ENCODE measurements at regions not wholly inside any gene's neighbourhood (a gene's known extent, or its start where the extent isn't known, plus 50 kb on each side); places are given as distances from the start of the nearest gene placed in this dataset.

GRCh38 chr6:54775576-54775975 is 71.0 kb upstream of the FAM83B start:
- no peak overlapping the region for H3K27ac ChIP-seq
- intact Hi-C loops (cut with DNase I) = no loop called here
- no peak overlapping the region for H3K4me3 ChIP-seq
- no peaks in the 10 kb centered on the region for H3K9me3 ChIP-seq
- TF ChIP-seq CTCF (IDR thresholded peaks at IDR 0.05) = no peak
- DNase-seq = no peak
- no peaks in the 10 kb centered on the region for H3K4me1 ChIP-seq
- H3K27me3 ChIP-seq = no peaks in the 10 kb centered on the region
- no peaks in the 10 kb centered on the region for H3K36me3 ChIP-seq
- no peak overlapping the region for H3K9ac ChIP-seq (ENCODE audit: low read depth in 2 of 2, low read length in 2 of 2)

- H3K4me3 ChIP-seq = no peak overlapping the region
- H3K9ac ChIP-seq (ENCODE audit: low read depth in 2 of 2, low read length in 2 of 2) = no peak overlapping the region
- no peak for TF ChIP-seq CTCF (IDR thresholded peaks at IDR 0.05)
- no peak overlapping the region for H3K27ac ChIP-seq
- no peaks in the 10 kb centered on the region for H3K9me3 ChIP-seq
- no peak for DNase-seq
- intact Hi-C loops (cut with DNase I) = no loop called here
- H3K27me3 ChIP-seq = no peaks in the 10 kb centered on the region
- no peaks in the 10 kb centered on the region for H3K36me3 ChIP-seq
- H3K4me1 ChIP-seq = no peaks in the 10 kb centered on the region
These were observed 69.7 kb upstream of the FAM83B start for GRCh38 chr6:54776891-54777290.

GRCh38 chr6:54778731-54779130 is 67.8 kb upstream of the FAM83B start:
- H3K9me3 ChIP-seq = no peaks in the 10 kb centered on the region
- DNase-seq = no peak
- TF ChIP-seq CTCF (IDR thresholded peaks at IDR 0.05) = no peak
- no peak overlapping the region for H3K9ac ChIP-seq (ENCODE audit: low read depth in 2 of 2, low read length in 2 of 2)
- no peak overlapping the region for H3K4me3 ChIP-seq
- no peaks in the 10 kb centered on the region for H3K4me1 ChIP-seq
- no peaks in the 10 kb centered on the region for H3K36me3 ChIP-seq
- H3K27ac ChIP-seq = no peak overlapping the region
- intact Hi-C loops (cut with DNase I) = no loop called here
- H3K27me3 ChIP-seq = no peaks in the 10 kb centered on the region

- no peaks in the 10 kb centered on the region for H3K27me3 ChIP-seq
- no peak overlapping the region for H3K27ac ChIP-seq
- DNase-seq = no peak
- intact Hi-C loops (cut with DNase I) = no loop called here
- no peak overlapping the region for H3K9ac ChIP-seq (ENCODE audit: low read depth in 2 of 2, low read length in 2 of 2)
- H3K4me1 ChIP-seq = no peaks in the 10 kb centered on the region
- H3K36me3 ChIP-seq = no peaks in the 10 kb centered on the region
- no peaks in the 10 kb centered on the region for H3K9me3 ChIP-seq
- no peak overlapping the region for H3K4me3 ChIP-seq
- TF ChIP-seq CTCF (IDR thresholded peaks at IDR 0.05) = no peak
These were observed 62.6 kb upstream of the FAM83B start for GRCh38 chr6:54784011-54784410.

- Histone ChIP-seq H3K36me3 (no peaks in the 10 kb centered on the region), H3K4me3 (no peak overlapping the region), H3K4me1 (no peaks in the 10 kb centered on the region), H3K9me3 (no peaks in the 10 kb centered on the region), H3K27ac (no peak overlapping the region), H3K27me3 (no peaks in the 10 kb centered on the region), H3K9ac (ENCODE audit: low read depth in 2 of 2, low read length in 2 of 2) (no peak overlapping the region)
- DNase-seq = no peak
- intact Hi-C loops (cut with DNase I) = no loop called here
- no peak for TF ChIP-seq CTCF (IDR thresholded peaks at IDR 0.05)
These were observed 60.4 kb upstream of the FAM83B start for GRCh38 chr6:54786154-54786553.

GRCh38 chr6:54787825-54788224 is 58.7 kb upstream of the FAM83B start:
- Histone ChIP-seq H3K27me3 (no peaks in the 10 kb centered on the region), H3K9ac (ENCODE audit: low read depth in 2 of 2, low read length in 2 of 2) (no peak overlapping the region), H3K4me1 (no peaks in the 10 kb centered on the region), H3K9me3 (no peaks in the 10 kb centered on the region), H3K27ac (no peak overlapping the region), H3K4me3 (no peak overlapping the region), H3K36me3 (no peaks in the 10 kb centered on the region)
- intact Hi-C loops (cut with DNase I) = no loop called here
- no peak for DNase-seq
- TF ChIP-seq CTCF (IDR thresholded peaks at IDR 0.05) = no peak
